ENCODE measurements at regions not wholly inside any gene's neighbourhood (a gene's known extent, or its start where the extent isn't known, plus 50 kb on each side); places are given as distances from the start of the nearest gene placed in this dataset.

GRCh38 chr2:122390406-122390805 lies 635.0 kb downstream of the TSN start (continued):
- TF ChIP-seq RAD51 (IDR thresholded peaks at IDR 0.05; ENCODE audit: borderline replicate concordance, low read depth), result no peak
- peak; percentile 69 for TF ChIP-seq MEIS2 (IDR thresholded peaks at IDR 0.05; ENCODE audit: partially characterized antibody)
- TF ChIP-seq YY1 (IDR thresholded peaks at IDR 0.05; ENCODE audit: borderline replicate concordance in 1 of 3, control insufficient read depth in 1 of 3, extremely low read depth in 1 of 3, insufficient read depth in 3 of 3, insufficient read length in 1 of 3, insufficient replicate concordance in 2 of 3, low read depth in 1 of 3, low read length in 2 of 3), result no peak
- TF ChIP-seq CEBPB (tag; IDR thresholded peaks at IDR 0.05), result peak; percentile 41; the same call in 1 of the 2 replicates
- TF ChIP-seq L3MBTL2 (IDR thresholded peaks at IDR 0.05), result no peak
- peak; percentile 38; the same call in 1 of the 2 replicates for TF ChIP-seq GABPA (tag; conservative IDR thresholded peaks at IDR 0.05; ENCODE audit: low read depth)
- no peak for TF ChIP-seq FOXA1 (IDR thresholded peaks at IDR 0.05; ENCODE audit: borderline replicate concordance)
- TF ChIP-seq PBX2 (CRISPR knock-in tag; IDR thresholded peaks at IDR 0.05; ENCODE audit: low read depth), result no peak
- no peak for TF ChIP-seq PBX2 (tag; conservative IDR thresholded peaks at IDR 0.05; ENCODE audit: low read depth)
- TF ChIP-seq MEF2D (tag; conservative IDR thresholded peaks at IDR 0.05; ENCODE audit: low read depth), result no peak
- peak; percentile 55; the same call in 1 of the 2 replicates for TF ChIP-seq FOXJ2 (tag; IDR thresholded peaks at IDR 0.05)
- peak; percentile 45; the same call in 1 of the 2 replicates for TF ChIP-seq ZSCAN32 (CRISPR knock-in tag; IDR thresholded peaks at IDR 0.05)
- peak in 1 of 2 experiments; percentile 83; a peak in 2 of 4 replicates for TF ChIP-seq RCOR1 (IDR thresholded peaks at IDR 0.05; ENCODE audit: borderline replicate concordance in 1 of 2, low read depth in 2 of 2, low read length in 2 of 2)
- TF ChIP-seq, protein P1, sequence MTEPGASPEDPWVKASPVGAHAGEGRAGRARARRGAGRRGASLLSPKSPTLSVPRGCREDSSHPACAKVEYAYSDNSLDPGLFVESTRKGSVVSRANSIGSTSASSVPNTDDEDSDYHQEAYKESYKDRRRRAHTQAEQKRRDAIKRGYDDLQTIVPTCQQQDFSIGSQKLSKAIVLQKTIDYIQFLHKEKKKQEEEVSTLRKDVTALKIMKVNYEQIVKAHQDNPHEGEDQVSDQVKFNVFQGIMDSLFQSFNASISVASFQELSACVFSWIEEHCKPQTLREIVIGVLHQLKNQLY (CRISPR knock-in tag; conservative IDR thresholded peaks at IDR 0.05), result no peak
- TF ChIP-seq HCFC1 (IDR thresholded peaks at IDR 0.05; ENCODE audit: low read depth, low read length), result no peak
- TF ChIP-seq RHOXF2B (CRISPR knock-in tag; conservative IDR thresholded peaks at IDR 0.05), result no peak
- TF ChIP-seq ZSCAN29 (IDR thresholded peaks at IDR 0.05), result no peak
- TF ChIP-seq, protein P2, sequence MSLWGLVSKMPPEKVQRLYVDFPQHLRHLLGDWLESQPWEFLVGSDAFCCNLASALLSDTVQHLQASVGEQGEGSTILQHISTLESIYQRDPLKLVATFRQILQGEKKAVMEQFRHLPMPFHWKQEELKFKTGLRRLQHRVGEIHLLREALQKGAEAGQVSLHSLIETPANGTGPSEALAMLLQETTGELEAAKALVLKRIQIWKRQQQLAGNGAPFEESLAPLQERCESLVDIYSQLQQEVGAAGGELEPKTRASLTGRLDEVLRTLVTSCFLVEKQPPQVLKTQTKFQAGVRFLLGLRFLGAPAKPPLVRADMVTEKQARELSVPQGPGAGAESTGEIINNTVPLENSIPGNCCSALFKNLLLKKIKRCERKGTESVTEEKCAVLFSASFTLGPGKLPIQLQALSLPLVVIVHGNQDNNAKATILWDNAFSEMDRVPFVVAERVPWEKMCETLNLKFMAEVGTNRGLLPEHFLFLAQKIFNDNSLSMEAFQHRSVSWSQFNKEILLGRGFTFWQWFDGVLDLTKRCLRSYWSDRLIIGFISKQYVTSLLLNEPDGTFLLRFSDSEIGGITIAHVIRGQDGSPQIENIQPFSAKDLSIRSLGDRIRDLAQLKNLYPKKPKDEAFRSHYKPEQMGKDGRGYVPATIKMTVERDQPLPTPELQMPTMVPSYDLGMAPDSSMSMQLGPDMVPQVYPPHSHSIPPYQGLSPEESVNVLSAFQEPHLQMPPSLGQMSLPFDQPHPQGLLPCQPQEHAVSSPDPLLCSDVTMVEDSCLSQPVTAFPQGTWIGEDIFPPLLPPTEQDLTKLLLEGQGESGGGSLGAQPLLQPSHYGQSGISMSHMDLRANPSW (CRISPR knock-in tag; IDR thresholded peaks at IDR 0.05), result no peak
- TF ChIP-seq ATF7 (IDR thresholded peaks at IDR 0.05), result peak; percentile 13; the same call in 1 of the 2 replicates
- no peak for TF ChIP-seq HDAC1 (IDR thresholded peaks at IDR 0.05)
- peak in 1 of 2 experiments; percentile 63; a peak in 1 of 4 replicates for TF ChIP-seq TRIM24 (IDR thresholded peaks at IDR 0.05)
- TF ChIP-seq EGR1 (conservative IDR thresholded peaks at IDR 0.05), result no peak
- TF ChIP-seq MCM2 (IDR thresholded peaks at IDR 0.05; ENCODE audit: low read depth), result no peak
